A549 (cell line): ENCODE measurements at regions not wholly inside any gene's neighbourhood (a gene's known extent, or its start where the extent isn't known, plus 50 kb on each side); places are given as distances from the start of the nearest gene placed in this dataset.

Experiments
- ATAC-seq, 2 experiments: fragments of 200-7000 bp in 1 of 2; fragments of >200 bp in 1 of 2; cut with Nextera tagmentation in 1 of 2; cut with Tn5 transposase in 1 of 2; 3 replicates each; pipeline versions ENCODE4 v1.8.0 to v1.9.1; 2018 to 2020; ENCODE audit warnings: mild to moderate bottlenecking in 1 of 2, moderate library complexity in 1 of 2
- CTCF ChIA-PET: fragments of 300-600 bp; sonication (Branson Sonifier 250); formaldehyde crosslinking; extraction: SDS; loops from one replicate; lab custom pipeline; 2021; ENCODE audit warnings: antibody characterized with exemption, inconsistent platforms; lab: Yijun Ruan, JAX
- POLR2A ChIA-PET: fragments of 350-600 bp; formaldehyde crosslinking; extraction: SDS; loops from one replicate; lab custom pipeline; 2021; ENCODE audit warnings: antibody characterized with exemption, inconsistent platforms; lab: Yijun Ruan, JAX
- DNase-seq, 2 experiments: peaks; one replicate each; pipeline versions ENCODE4 v3.0.0 to v3.0.0-alpha.2; 2011 to 2016; ENCODE audit warnings: low read depth in 1 of 2, low spot score in 1 of 2
- FAIRE-seq: peaks from 2 replicates; lab custom pipeline; 2011; peaks lifted over from hg19 to GRCh38; lab: Jason Lieb, UNC
- H3K27ac ChIP-seq, 2 experiments: fragments of >200 bp; sonication (Bioruptor Twin); formaldehyde crosslinking; 3 replicates each; pipeline ENCODE4 v1.5.1; 2016 to 2017
- H3K4me1 ChIP-seq: fragments of >200 bp; sonication (Bioruptor Twin); formaldehyde crosslinking; 3 replicates; pipeline ENCODE4 v1.6.1; 2016
- H3K4me2 ChIP-seq: fragments of >200 bp; sonication (Bioruptor Twin); formaldehyde crosslinking; 3 replicates; pipeline ENCODE4 v1.6.1; 2016
- H3K4me3 ChIP-seq: fragments of >200 bp; sonication (Bioruptor Twin); formaldehyde crosslinking; 3 replicates; pipeline ENCODE4 v1.5.1; 2016
- H3K9me3 ChIP-seq: fragments of >200 bp; sonication (Bioruptor Twin); formaldehyde crosslinking; 3 replicates; pipeline ENCODE4 v1.6.1; 2016
- ATOH8 ChIP-seq: fragments of 250-450 bp; sonication (Bioruptor Pico); IDR thresholded peaks from 2 replicates; pipeline ENCODE4 v1.5.0; 2020; ENCODE audit warnings: low read depth, mild to moderate bottlenecking, moderate library complexity
- BCL3 ChIP-seq: fragments of >200 bp; sonication (Bioruptor Twin); formaldehyde crosslinking; IDR thresholded peaks from 3 replicates; pipeline ENCODE4 v1.6.1; 2016
- BHLHE40 ChIP-seq: IDR thresholded peaks from 2 replicates; pipeline ENCODE4 v1.6.1; 2012; ENCODE audit warnings: low read depth, low read length, inconsistent platforms
- CBX2 ChIP-seq: fragments of 200-600 bp; sonication (generic); IDR thresholded peaks from 2 replicates; pipeline ENCODE4 v1.6.1; 2016; ENCODE audit warnings: low read depth, mild to moderate bottlenecking, borderline replicate concordance
- CEBPB ChIP-seq, 2 experiments: fragments of >200 bp in 1 of 2; sonication (Bioruptor Twin) in 1 of 2; formaldehyde crosslinking in 1 of 2; IDR thresholded peaks; 2 replicates each; pipeline ENCODE4 v1.6.1; 2012 to 2016
- CHD2 ChIP-seq: fragments of 150-350 bp; IDR thresholded peaks from 2 replicates; pipeline ENCODE4 v1.6.1; 2014; ENCODE audit warnings: low read length; ENCODE audit not compliant: partially characterized antibody
- CHD4 ChIP-seq: fragments of 200-600 bp; sonication (generic); IDR thresholded peaks from 2 replicates; pipeline ENCODE4 v1.6.1; 2016; ENCODE audit warnings: antibody characterized with exemption, mild to moderate bottlenecking, borderline replicate concordance
- ELK1 ChIP-seq: fragments of 150-350 bp; IDR thresholded peaks from 2 replicates; pipeline ENCODE4 v1.6.1; 2014; ENCODE audit warnings: low read depth, mild to moderate bottlenecking, low read length
- EP300 ChIP-seq, 2 experiments: fragments of >200 bp; sonication (Bioruptor Twin); formaldehyde crosslinking; IDR thresholded peaks; 2 replicates in 1 of 2; 3 replicates in 1 of 2; pipeline ENCODE4 v1.6.1; 2016 to 2017
- ESRRA ChIP-seq: fragments of 150-350 bp; IDR thresholded peaks from 2 replicates; pipeline ENCODE4 v1.6.1; 2014; ENCODE audit warnings: mild to moderate bottlenecking, low read length, borderline replicate concordance
- GATA3 ChIP-seq: IDR thresholded peaks from 2 replicates; pipeline ENCODE4 v1.6.1; 2012; ENCODE audit warnings: borderline replicate concordance
- HDAC2 ChIP-seq: fragments of 200-600 bp; sonication (generic); IDR thresholded peaks from 2 replicates; pipeline ENCODE4 v1.6.1; 2016
- HEYL ChIP-seq: fragments of 250-450 bp; sonication (Bioruptor Pico); IDR thresholded peaks from 2 replicates; pipeline ENCODE4 v1.8.0; 2021; ENCODE audit warnings: mild to moderate bottlenecking, moderate library complexity
- HMGXB4 ChIP-seq: fragments of 250-450 bp; sonication (Bioruptor Pico); IDR thresholded peaks from 2 replicates; pipeline ENCODE4 v1.5.0; 2021; ENCODE audit warnings: mild to moderate bottlenecking, moderate library complexity, borderline replicate concordance
- HOXA7 ChIP-seq: fragments of 250-450 bp; sonication (Bioruptor Pico); IDR thresholded peaks from 2 replicates; pipeline ENCODE4 v1.5.0; 2020; ENCODE audit warnings: mild to moderate bottlenecking, moderate library complexity
- HOXB5 ChIP-seq: fragments of 250-450 bp; sonication (Bioruptor Pico); IDR thresholded peaks from 2 replicates; pipeline ENCODE4 v1.5.0; 2020; ENCODE audit warnings: mild to moderate bottlenecking, moderate library complexity
- MAFK ChIP-seq: fragments of 450-650 bp; IDR thresholded peaks from 2 replicates; pipeline ENCODE4 v1.6.1; 2014; ENCODE audit not compliant: partially characterized antibody
- MAZ ChIP-seq: fragments of 150-350 bp; IDR thresholded peaks from 2 replicates; pipeline ENCODE4 v1.6.1; 2014; ENCODE audit warnings: antibody characterized with exemption, low read depth, low read length, borderline replicate concordance
- NFE2L2 ChIP-seq: fragments of 150-350 bp; conservative IDR thresholded peaks from 2 replicates; pipeline ENCODE4 v1.6.1; 2014; ENCODE audit warnings: low read length
- NPAS2 ChIP-seq: fragments of 250-450 bp; sonication (Bioruptor Pico); IDR thresholded peaks from 2 replicates; pipeline ENCODE4 v1.8.0; 2022; ENCODE audit warnings: mild to moderate bottlenecking, moderate library complexity, borderline replicate concordance
- PBX3 ChIP-seq: IDR thresholded peaks from 2 replicates; pipeline ENCODE4 v1.6.1; 2012
- POLR2A ChIP-seq: IDR thresholded peaks from 2 replicates; pipeline ENCODE4 v1.6.1; 2012; ENCODE audit warnings: mild to moderate bottlenecking, low read length
- POLR2AphosphoS2 ChIP-seq: conservative IDR thresholded peaks from 2 replicates; pipeline ENCODE4 v1.6.1; 2012; ENCODE audit warnings: low read length, improper control_type of control experiment, inconsistent platforms
- RCOR1 ChIP-seq: fragments of 150-350 bp; IDR thresholded peaks from 2 replicates; pipeline ENCODE4 v1.6.1; 2014; ENCODE audit warnings: antibody characterized with exemption, low read length, low read depth
- SREBF2 ChIP-seq: fragments of 450-650 bp; IDR thresholded peaks from 2 replicates; pipeline ENCODE4 v1.6.1; 2014; ENCODE audit warnings: mild to moderate bottlenecking, moderate library complexity
- TFCP2L1 ChIP-seq: fragments of 250-450 bp; sonication (Bioruptor Pico); IDR thresholded peaks from 2 replicates; pipeline ENCODE4 v1.5.0; 2021; ENCODE audit warnings: mild to moderate bottlenecking
- TP53 ChIP-seq: fragments of 250-450 bp; sonication (Bioruptor Pico); IDR thresholded peaks from 2 replicates; pipeline ENCODE4 v1.5.0; 2021; ENCODE audit warnings: mild to moderate bottlenecking, moderate library complexity
- ZNF302 ChIP-seq: fragments of 250-450 bp; sonication (Bioruptor Pico); IDR thresholded peaks from 2 replicates; pipeline ENCODE4 v1.9.0; 2021; ENCODE audit warnings: inconsistent platforms, mild to moderate bottlenecking, moderate library complexity
- ZSCAN20 ChIP-seq: fragments of 250-450 bp; sonication (Bioruptor Pico); IDR thresholded peaks from 2 replicates; pipeline ENCODE4 v1.8.0; 2022; ENCODE audit warnings: mild to moderate bottlenecking, moderate library complexity
- WGBS: methylation state at CpG from one replicate; pipeline ENCODE4 v1.1.6; 2017; ENCODE audit errors: missing lambda C conversion rate; 5-methylcytosine and 5-hydroxymethylcytosine counted together

- H3K4me3 ChIP-seq = no peak overlapping the region
- H3K4me1 ChIP-seq = peaks cover 6% of the 10 kb centered on the region; the same call in 1 of the 3 replicates
- ChIA-PET CTCF (interaction anchor here (0.7 kb wide), 1 partner anchor 9 kb away, joined by 3 read pairs; no protein-coding TSS in a partner anchor), POLR2A (no interaction called here)
- H3K27ac ChIP-seq = no peak overlapping the region
- DNase-seq (no peak), ATAC-seq (no peak), FAIRE-seq (no peak)
- peak overlapping the region; percentile 13; the same call in 1 of the 3 replicates for H3K4me2 ChIP-seq
- 60% methylated on average over 4 of the region's 4 CpGs for WGBS
- TF ChIP-seq BHLHE40 = no peak
- TF ChIP-seq CHD2 = no peak
- no peak for TF ChIP-seq CBX2
- TF ChIP-seq HMGXB4 = no peak
- no peak for TF ChIP-seq SREBF2
- no peak for TF ChIP-seq TP53 (CRISPR knock-in tag)
- no peak for TF ChIP-seq CEBPB (IDR thresholded peaks at IDR 0.05)
- no peak for TF ChIP-seq BCL3
- TF ChIP-seq HOXB5 = no peak
- no peak for TF ChIP-seq HOXA7 (CRISPR knock-in tag)
- no peak for TF ChIP-seq EP300 (IDR thresholded peaks at IDR 0.05)
- TF ChIP-seq CHD4 = no peak
- no peak for TF ChIP-seq ESRRA
- no peak for TF ChIP-seq ZSCAN20 (CRISPR knock-in tag)
- TF ChIP-seq HEYL (CRISPR knock-in tag) = no peak
- no peak for TF ChIP-seq POLR2A
- TF ChIP-seq ATOH8 (CRISPR knock-in tag) = no peak
- TF ChIP-seq NPAS2 (CRISPR knock-in tag) = no peak
- no peak for TF ChIP-seq RCOR1
- TF ChIP-seq ZNF302 (CRISPR knock-in tag) = no peak
- H3K9me3 ChIP-seq = no peaks in the 10 kb centered on the region
Measured at GRCh38 chr4:83866834-83867621, 331.1 kb downstream of the GPAT3 start.

GRCh38 chr4:83865417-83866150 is 329.7 kb downstream of the GPAT3 start:
- DNase-seq = no peak
- no peak overlapping the region for H3K4me2 ChIP-seq
- ChIA-PET POLR2A (no interaction called here), CTCF (no interaction called here)
- 70% methylated on average over 6 of the region's 6 CpGs for WGBS
- ATAC-seq = no peak
- peak overlapping the region in 1 of 2 experiments; percentile 14; a peak in 1 of 6 replicates for H3K27ac ChIP-seq
- no peak for FAIRE-seq
- H3K4me3 ChIP-seq = no peak overlapping the region
- H3K4me1 ChIP-seq = peaks cover 6% of the 10 kb centered on the region; the same call in 1 of the 3 replicates
- H3K9me3 ChIP-seq = no peaks in the 10 kb centered on the region
- TF ChIP-seq GATA3 (no peak), PBX3 (no peak), TFCP2L1 (CRISPR knock-in tag) (no peak), NFE2L2 (no peak), MAFK (no peak), HDAC2 (no peak), ZNF302 (CRISPR knock-in tag) (no peak), CHD4 (no peak), POLR2AphosphoS2 (no peak), ESRRA (no peak), MAZ (no peak), ELK1 (no peak), HMGXB4 (no peak)
